ENCODE measurements at regions not wholly inside any gene's neighbourhood (a gene's known extent, or its start where the extent isn't known, plus 50 kb on each side); places are given as distances from the start of the nearest gene placed in this dataset.
A peak's percentile ranks its signal among the peaks of the same experiment; 100 is the strongest.

GRCh38 chr11:37552284-37552683 lies 954.2 kb upstream of the RAG2 start:
- H3K4ac ChIP-seq (ENCODE audit: low read depth, low read length), result no peak overlapping the region
- no peak overlapping the region for H2BK12ac ChIP-seq (ENCODE audit: insufficient read length, low read depth, low read length)
- DNase-seq, result no peak
- H4K91ac ChIP-seq (ENCODE audit: insufficient read length, low read depth, low read length), result no peak overlapping the region
- H3K27ac Mint-ChIP-seq, result peak overlapping the region in 1 of 3 experiments; percentile 40; a peak in 1 of 7 replicates
- H3K4me3 Mint-ChIP-seq, result no peak overlapping the region
- WGBS (ENCODE audit: extremely low coverage, insufficient read length, low lambda C conversion rate), result no CpG with 5 or more reads among the region's 3 CpGs
- H3K23ac ChIP-seq (ENCODE audit: insufficient read length, low read depth, low read length), result no peak overlapping the region
- TF ChIP-seq CTCF (conservative IDR thresholded peaks at IDR 0.05), result no peak
- no peaks in the 10 kb centered on the region for H3K4me1 Mint-ChIP-seq
- H3K9me3 Mint-ChIP-seq, result no peaks in the 10 kb centered on the region; a peak in 3 of 5 replicates
- H3K14ac ChIP-seq (ENCODE audit: insufficient read depth, low read length), result no peak overlapping the region
- no peaks in the 10 kb centered on the region for H3K79me2 ChIP-seq (ENCODE audit: insufficient read depth, low read length)
- no peak overlapping the region for H2BK120ac ChIP-seq (ENCODE audit: low read depth, low read length, poor library complexity, severe bottlenecking)
- H3K36me3 Mint-ChIP-seq (ENCODE audit: insufficient read depth in 1 of 3, low read depth in 3 of 3), result no peaks in the 10 kb centered on the region
- H2BK20ac ChIP-seq (ENCODE audit: low read depth, low read length, poor library complexity, severe bottlenecking), result no peak overlapping the region
- no peak overlapping the region for H4K5ac ChIP-seq (ENCODE audit: insufficient read length, low read depth, low read length)
- H3K4me1 ChIP-seq (ENCODE audit: insufficient read depth, low read length), result no peaks in the 10 kb centered on the region
- no peaks in the 10 kb centered on the region for H3K27me3 ChIP-seq (ENCODE audit: insufficient read depth, low read length)
- no peak overlapping the region for H4K8ac ChIP-seq (replicated peaks; ENCODE audit: insufficient read length, low read depth, low read length)
- H3K4me2 ChIP-seq (ENCODE audit: insufficient read depth, insufficient read length, low read length), result no peak overlapping the region
- H2BK15ac ChIP-seq (ENCODE audit: low read depth, low read length), result no peak overlapping the region
- H3K56ac ChIP-seq (ENCODE audit: insufficient read length, low read depth, low read length), result no peak overlapping the region
- no peaks in the 10 kb centered on the region for H4K20me1 ChIP-seq (ENCODE audit: control insufficient read depth, insufficient read depth, insufficient read length)
- H3K23me2 ChIP-seq (ENCODE audit: insufficient read length, low read depth, low read length, poor library complexity, severe bottlenecking), result no peaks in the 10 kb centered on the region
- H3K27me3 Mint-ChIP-seq (ENCODE audit: low read depth), result no peaks in the 10 kb centered on the region; the same call in 1 of the 2 replicates
- no peak overlapping the region for H2AK5ac ChIP-seq (ENCODE audit: insufficient read length, low read length)
- H3K9me3 ChIP-seq (ENCODE audit: control insufficient read depth, low read depth, low read length), result no peaks in the 10 kb centered on the region
- H2AFZ ChIP-seq (ENCODE audit: low read length), result no peak overlapping the region
- H3K27ac ChIP-seq (ENCODE audit: insufficient read length, low read depth, low read length), result no peak overlapping the region
- H3K9ac ChIP-seq (ENCODE audit: extremely low read depth, insufficient read length, low read length), result no peak overlapping the region
- H3K79me1 ChIP-seq (ENCODE audit: insufficient read depth, low read depth, low read length, poor library complexity, severe bottlenecking), result no peaks in the 10 kb centered on the region
- H3K18ac ChIP-seq (ENCODE audit: insufficient read length, low read depth, low read length), result no peak overlapping the region
- no peak overlapping the region for H2BK5ac ChIP-seq (ENCODE audit: insufficient read length, low read length)
- H3T11ph ChIP-seq (ENCODE audit: low read length), result no peak overlapping the region
